RWPE2 (cell line): ENCODE measurements at regions not wholly inside any gene's neighbourhood (a gene's known extent, or its start where the extent isn't known, plus 50 kb on each side); places are given as distances from the start of the nearest gene placed in this dataset.

ENCODE experiments used
- ATAC-seq: fragments of 200-7000 bp; cut with Tn5 transposase; 3 replicates; pipeline ENCODE4 v1.9.1; 2021; ENCODE audit warnings: low read depth
- DNase-seq: peaks from one replicate; pipeline ENCODE4 v3.0.0-alpha.2; 2020; ENCODE audit warnings: low spot score
- H3K27ac ChIP-seq: fragments of 450-650 bp; 2 replicates; pipeline ENCODE4 v1.5.1; 2017; ENCODE audit warnings: mild to moderate bottlenecking; ENCODE audit not compliant: poor library complexity, severe bottlenecking
- H3K27me3 ChIP-seq: fragments of 250-450 bp; sonication (Bioruptor Pico); 2 replicates; pipeline ENCODE4 v1.5.1; 2021; ENCODE audit warnings: mild to moderate bottlenecking, moderate library complexity; ENCODE audit not compliant: insufficient read depth, poor library complexity, severe bottlenecking
- H3K36me3 ChIP-seq: fragments of 250-450 bp; sonication (Bioruptor Pico); 2 replicates; pipeline ENCODE4 v1.5.1; 2020; ENCODE audit warnings: low read depth, mild to moderate bottlenecking, moderate library complexity
- H3K4me1 ChIP-seq: fragments of 250-450 bp; sonication (Bioruptor Pico); 2 replicates; pipeline ENCODE4 v1.5.1; 2021; ENCODE audit warnings: mild to moderate bottlenecking, moderate library complexity; ENCODE audit not compliant: insufficient read depth, poor library complexity, severe bottlenecking
- H3K4me3 ChIP-seq: fragments of 250-450 bp; sonication (Bioruptor Pico); 2 replicates; pipeline ENCODE4 v1.5.1; 2021; ENCODE audit warnings: mild to moderate bottlenecking, moderate library complexity; ENCODE audit not compliant: severe bottlenecking
- H3K9me3 ChIP-seq: fragments of 250-450 bp; sonication (Bioruptor Pico); 2 replicates; pipeline ENCODE4 v1.5.1; 2021; ENCODE audit warnings: mild to moderate bottlenecking, moderate library complexity; ENCODE audit not compliant: severe bottlenecking
- CTCF ChIP-seq: fragments of 450-650 bp; IDR thresholded peaks from one replicate; pipeline ENCODE4 v1.5.1; 2017; ENCODE audit warnings: mild to moderate bottlenecking, moderate library complexity; ENCODE audit not compliant: poor library complexity, severe bottlenecking

- no peak for TF ChIP-seq CTCF
- DNase-seq (no peak), ATAC-seq (no peak)
- no peak overlapping the region for H3K4me3 ChIP-seq
- no peaks in the 10 kb centered on the region for H3K4me1 ChIP-seq
- H3K9me3 ChIP-seq = no peaks in the 10 kb centered on the region
- no peaks in the 10 kb centered on the region for H3K36me3 ChIP-seq
- H3K27me3 ChIP-seq = no peaks in the 10 kb centered on the region
- no peak overlapping the region for H3K27ac ChIP-seq
Measured at GRCh38 chr19:5286465-5287029, 54.1 kb downstream of the PTPRS start.

- no peak overlapping the region for H3K4me3 ChIP-seq
- no peak for TF ChIP-seq CTCF
Measured at GRCh38 chr19:5285955-5286354, 54.7 kb downstream of the PTPRS start.

GRCh38 chr19:5285311-5285710 is 55.3 kb downstream of the PTPRS start:
- DNase-seq = no peak
- H3K27me3 ChIP-seq = no peaks in the 10 kb centered on the region
- no peak overlapping the region for H3K27ac ChIP-seq
- no peak for TF ChIP-seq CTCF
- no peak overlapping the region for H3K4me3 ChIP-seq
- H3K4me1 ChIP-seq = no peaks in the 10 kb centered on the region
- H3K9me3 ChIP-seq = no peaks in the 10 kb centered on the region
- no peak for ATAC-seq
- no peaks in the 10 kb centered on the region for H3K36me3 ChIP-seq

More at GRCh38 chr19:5285955-5286354, 54.7 kb downstream of the PTPRS start:
- Histone ChIP-seq H3K36me3 (no peaks in the 10 kb centered on the region), H3K27ac (no peak overlapping the region), H3K4me1 (no peaks in the 10 kb centered on the region), H3K27me3 (no peaks in the 10 kb centered on the region), H3K9me3 (no peaks in the 10 kb centered on the region)
- DNase-seq = no peak
- no peak for ATAC-seq

- no peak for ATAC-seq
Measured at GRCh38 chr19:5282901-5283300, 57.7 kb downstream of the PTPRS start.

More at GRCh38 chr19:5282901-5283300, 57.7 kb downstream of the PTPRS start:
- Histone ChIP-seq H3K27ac (no peak overlapping the region), H3K36me3 (no peaks in the 10 kb centered on the region), H3K27me3 (no peaks in the 10 kb centered on the region), H3K4me3 (no peak overlapping the region), H3K9me3 (no peaks in the 10 kb centered on the region), H3K4me1 (no peaks in the 10 kb centered on the region)
- TF ChIP-seq CTCF = no peak
- DNase-seq = no peak
